HEK293 (cell line): ENCODE measurements at regions not wholly inside any gene's neighbourhood (a gene's known extent, or its start where the extent isn't known, plus 50 kb on each side); places are given as distances from the start of the nearest gene placed in this dataset.

Experiments
- CTCF ChIP-seq: fragments of 450-650 bp; formaldehyde crosslinking; IDR thresholded peaks from 2 replicates; pipeline ENCODE4 v1.5.1; 2016; ENCODE audit warnings: missing biosample characterization, missing genetic modification characterization
- IKZF3 ChIP-seq: fragments of 450-650 bp; IDR thresholded peaks from 2 replicates; pipeline ENCODE4 v1.5.0; 2018; ENCODE audit warnings: missing biosample characterization, mild to moderate bottlenecking, missing genetic modification characterization, moderate library complexity
- REST ChIP-seq: fragments of 450-650 bp; formaldehyde crosslinking; IDR thresholded peaks from 2 replicates; pipeline ENCODE4 v1.5.1; 2016; ENCODE audit warnings: missing biosample characterization, missing genetic modification characterization
- YY2 ChIP-seq: fragments of 450-650 bp; formaldehyde crosslinking; IDR thresholded peaks from 2 replicates; pipeline ENCODE4 v1.5.1; 2016; ENCODE audit warnings: missing biosample characterization, missing genetic modification characterization
- ZBTB26 ChIP-seq: fragments of 450-650 bp; formaldehyde crosslinking; optimal IDR thresholded peaks from 2 replicates; pipeline ENCODE3; 2016; ENCODE audit warnings: missing biosample characterization, mild to moderate bottlenecking, missing genetic modification characterization
- ZBTB8A ChIP-seq: fragments of 450-650 bp; formaldehyde crosslinking; IDR thresholded peaks from 2 replicates; pipeline ENCODE4 v1.5.1; 2016; ENCODE audit warnings: missing biosample characterization, missing genetic modification characterization
- ZNF132 ChIP-seq: fragments of 450-650 bp; formaldehyde crosslinking; IDR thresholded peaks from 2 replicates; pipeline ENCODE4 v1.5.1; 2017; ENCODE audit warnings: missing biosample characterization, missing genetic modification characterization, borderline replicate concordance
- ZNF146 ChIP-seq: fragments of 450-650 bp; formaldehyde crosslinking; IDR thresholded peaks from 2 replicates; pipeline ENCODE4 v1.5.1; 2016; ENCODE audit warnings: missing biosample characterization, missing genetic modification characterization
- ZNF426 ChIP-seq: fragments of 450-650 bp; formaldehyde crosslinking; IDR thresholded peaks from 2 replicates; pipeline ENCODE4 v1.5.1; 2017; ENCODE audit warnings: missing biosample characterization, missing genetic modification characterization, mild to moderate bottlenecking, inconsistent platforms, moderate library complexity
- ZNF701 ChIP-seq: fragments of 450-650 bp; formaldehyde crosslinking; IDR thresholded peaks from 2 replicates; pipeline ENCODE4 v1.5.1; 2016; ENCODE audit warnings: missing biosample characterization, missing genetic modification characterization
- ZNF776 ChIP-seq: fragments of 450-650 bp; formaldehyde crosslinking; IDR thresholded peaks from 2 replicates; pipeline ENCODE4 v1.5.0; 2017; ENCODE audit warnings: missing biosample characterization, missing genetic modification characterization, borderline replicate concordance
- ZNF830 ChIP-seq: fragments of 450-650 bp; IDR thresholded peaks from 2 replicates; pipeline ENCODE4 v1.5.0; 2018; ENCODE audit warnings: missing biosample characterization, missing genetic modification characterization, low read depth, mild to moderate bottlenecking, moderate library complexity
- ZSCAN30 ChIP-seq: fragments of 450-650 bp; IDR thresholded peaks from 2 replicates; pipeline ENCODE4 v1.5.1; 2018; ENCODE audit warnings: missing biosample characterization, mild to moderate bottlenecking, missing genetic modification characterization, moderate library complexity

GRCh38 chr10:36455526-36456133, 669.8 kb upstream of the ANKRD30A start:
- TF ChIP-seq REST (tag by site-specific recombination) (no peak), ZBTB26 (tag by site-specific recombination) (no peak), CTCF (tag by site-specific recombination) (no peak), ZBTB8A (tag by site-specific recombination) (no peak), ZNF426 (tag by site-specific recombination) (no peak), YY2 (no peak), ZSCAN30 (no peak), ZNF776 (tag by site-specific recombination) (no peak), ZNF146 (no peak), IKZF3 (tag by site-specific recombination) (no peak), ZNF830 (tag by site-specific recombination) (no peak), ZNF701 (tag by site-specific recombination) (no peak), ZNF132 (tag by site-specific recombination) (no peak)
